Breast epithelium (tissue), 4 donors: ENCODE measurements at regions not wholly inside any gene's neighbourhood (a gene's known extent, or its start where the extent isn't known, plus 50 kb on each side); places are given as distances from the start of the nearest gene placed in this dataset.

Source experiments
- DNase-seq, 2 donors: peaks; one replicate each; pipeline ENCODE4 v3.0.0-alpha.2; 2019; ENCODE audit warnings: low spot score in 2 of 2
- H3K27ac ChIP-seq, 2 donors: fragments of 200-600 bp; sonication (generic) in 1 of 2; one replicate each; pipeline ENCODE4 v1.5.1; 2016 to 2019; ENCODE audit warnings: mild to moderate bottlenecking in 1 of 2
- H3K27me3 ChIP-seq, 2 donors: fragments of 200-600 bp; sonication (generic) in 1 of 2; one replicate each; pipeline versions ENCODE4 v1.5.1 to v1.6.0; 2017 to 2019; ENCODE audit warnings: control low read depth in 1 of 2, mild to moderate bottlenecking in 1 of 2
- H3K36me3 ChIP-seq: fragments of 200-600 bp; one replicate; pipeline ENCODE4 v1.5.1; 2019
- H3K4me1 ChIP-seq, 2 donors: fragments of 200-600 bp; sonication (generic); one replicate each; pipeline ENCODE4 v1.5.1; 2016 to 2019; ENCODE audit warnings: control low read depth in 1 of 2
- H3K4me3 ChIP-seq, 3 donors: fragments of 200-600 bp; sonication (generic); 1 replicate in 2 of 3; 2 replicates in 1 of 3; pipeline ENCODE4 v1.5.1; 2016 to 2019; ENCODE audit warnings: mild to moderate bottlenecking in 3 of 3, moderate library complexity in 2 of 3
- H3K9me3 ChIP-seq, 2 donors: fragments of 200-600 bp; sonication (generic) in 1 of 2; one replicate each; pipeline ENCODE4 v1.5.1; 2016 to 2019; ENCODE audit warnings: control low read depth in 1 of 2
- CTCF ChIP-seq, 3 donors: fragments of 450-650 bp; IDR thresholded peaks; one replicate each; pipeline ENCODE4 v1.5.1; 2016 to 2017; ENCODE audit warnings: antibody characterized with exemption in 3 of 3, mild to moderate bottlenecking in 3 of 3, moderate library complexity in 3 of 3
- POLR2A ChIP-seq: fragments of 450-650 bp; IDR thresholded peaks from one replicate; pipeline ENCODE4 v1.6.1; 2016; ENCODE audit warnings: antibody characterized with exemption, mild to moderate bottlenecking, moderate library complexity
- POLR2AphosphoS5 ChIP-seq, 3 donors: sonication (generic); formaldehyde crosslinking; IDR thresholded peaks; one replicate each; pipeline ENCODE4 v1.6.1; 2017; ENCODE audit warnings: antibody characterized with exemption in 3 of 3
- intact Hi-C: fragments of 100-400 bp; cut with DNase I; formaldehyde crosslinking; loops from one replicate; pipeline ENCODE4 v1.15.1; 2023; ENCODE audit warnings: low total_unique reads

- no peak for DNase-seq
- intact Hi-C loops, result no loop called here
- H3K4me1 ChIP-seq, result no peaks in the 10 kb centered on the region
- H3K27ac ChIP-seq, result no peak overlapping the region
- no peak for TF ChIP-seq POLR2A
- no peak for TF ChIP-seq POLR2AphosphoS5 (IDR thresholded peaks at IDR 0.05)
- no peak for TF ChIP-seq CTCF (IDR thresholded peaks at IDR 0.05)
- no peak overlapping the region for H3K4me3 ChIP-seq
- no peaks in the 10 kb centered on the region for H3K9me3 ChIP-seq
- H3K27me3 ChIP-seq, result no peaks in the 10 kb centered on the region
- H3K36me3 ChIP-seq, result no peaks in the 10 kb centered on the region
These were observed 157.1 kb upstream of the GRIN2B start for GRCh38 chr12:14138495-14138894.

DNA sequence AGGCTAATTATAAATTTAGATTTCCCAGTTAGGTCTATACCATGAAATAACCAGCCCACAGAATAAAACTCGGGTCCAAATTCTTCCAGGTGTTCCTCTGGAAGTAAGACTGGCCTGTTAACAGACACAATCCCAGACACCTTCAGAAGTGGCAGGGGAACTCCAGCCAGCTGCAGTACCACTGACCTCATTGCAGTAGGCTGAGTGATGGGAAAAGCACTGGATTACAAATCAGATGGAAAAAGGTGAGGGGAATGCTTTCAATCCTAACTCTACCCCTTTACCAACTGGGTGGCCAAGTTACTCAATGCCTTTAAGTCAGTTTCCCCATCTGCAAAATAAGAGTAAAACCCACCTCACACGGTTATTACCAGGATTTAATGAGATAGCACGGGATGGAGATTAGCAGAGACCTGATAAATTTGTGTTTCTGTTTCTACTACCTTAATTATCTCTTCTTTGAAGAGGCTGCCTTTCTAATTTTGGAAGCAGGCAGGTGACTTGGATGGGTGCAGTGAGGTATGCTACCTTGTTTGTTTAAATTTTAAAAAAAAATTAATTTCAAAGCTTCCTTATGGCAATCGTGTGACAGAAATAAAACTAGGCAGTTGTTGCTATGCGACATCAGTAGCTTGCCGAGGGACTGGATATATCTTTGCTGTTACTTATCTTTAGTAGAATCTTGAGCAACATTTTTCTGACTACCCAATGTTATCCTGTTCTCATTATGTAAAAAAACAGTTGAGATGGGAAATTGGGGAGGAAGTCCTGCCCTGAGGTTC is 167.3 kb upstream of the GRIN2B start:
- H3K4me3 ChIP-seq, result no peak overlapping the region
- TF ChIP-seq CTCF (IDR thresholded peaks at IDR 0.05) (no peak), POLR2A (no peak), POLR2AphosphoS5 (IDR thresholded peaks at IDR 0.05) (no peak)

DNA sequence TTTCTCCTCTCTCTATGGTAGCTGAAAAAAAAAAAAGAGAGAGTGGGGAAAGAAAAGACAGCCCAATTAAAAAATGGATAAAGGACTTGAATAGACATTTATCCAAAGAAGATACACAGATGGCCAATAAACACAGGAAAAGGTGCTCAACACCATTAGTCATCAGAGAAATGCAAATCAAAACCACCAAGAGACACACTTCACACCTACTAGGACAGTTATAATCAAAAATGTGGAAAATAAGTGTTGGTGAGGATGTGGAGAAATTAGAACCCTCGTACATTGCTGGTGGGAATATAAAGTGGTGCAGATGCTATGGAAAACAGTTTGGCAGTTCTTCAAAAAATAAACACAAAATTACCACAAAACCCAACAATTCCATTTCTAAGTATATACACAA is 172.4 kb upstream of the GRIN2B start:
- no peak overlapping the region for H3K4me3 ChIP-seq
- no peaks in the 10 kb centered on the region for H3K9me3 ChIP-seq
- TF ChIP-seq CTCF (IDR thresholded peaks at IDR 0.05), result no peak
- TF ChIP-seq POLR2A, result no peak
- TF ChIP-seq POLR2AphosphoS5 (IDR thresholded peaks at IDR 0.05), result no peak
- no peaks in the 10 kb centered on the region for H3K36me3 ChIP-seq
- no peak overlapping the region for H3K27ac ChIP-seq
- no peaks in the 10 kb centered on the region for H3K4me1 ChIP-seq
- intact Hi-C loops, result no loop called here
- no peaks in the 10 kb centered on the region for H3K27me3 ChIP-seq
- no peak for DNase-seq

More for the DNA sequence above, 167.3 kb upstream of the GRIN2B start:
- H3K36me3 ChIP-seq, result no peaks in the 10 kb centered on the region
- H3K9me3 ChIP-seq, result peaks cover 0 to 5% of the 10 kb centered on the region in 2 donors
- no peaks in the 10 kb centered on the region for H3K27me3 ChIP-seq
- intact Hi-C loops, result no loop called here
- DNase-seq, result no peak
- no peak overlapping the region for H3K27ac ChIP-seq
- H3K4me1 ChIP-seq, result no peaks in the 10 kb centered on the region

GRCh38 chr12:14156606-14157005 is 175.2 kb upstream of the GRIN2B start:
- no peak for DNase-seq

More at GRCh38 chr12:14156606-14157005, 175.2 kb upstream of the GRIN2B start:
- Histone ChIP-seq H3K4me1 (no peaks in the 10 kb centered on the region), H3K9me3 (no peaks in the 10 kb centered on the region), H3K27me3 (no peaks in the 10 kb centered on the region), H3K36me3 (no peaks in the 10 kb centered on the region), H3K27ac (no peak overlapping the region), H3K4me3 (no peak overlapping the region)
- no peak for TF ChIP-seq POLR2AphosphoS5 (IDR thresholded peaks at IDR 0.05)
- no peak for TF ChIP-seq POLR2A
- no peak for TF ChIP-seq CTCF (IDR thresholded peaks at IDR 0.05)
- intact Hi-C loops, result no loop called here
